DMS 273 (cell line): ENCODE measurements at regions not wholly inside any gene's neighbourhood (a gene's known extent, or its start where the extent isn't known, plus 50 kb on each side); places are given as distances from the start of the nearest gene placed in this dataset.

Experiments
- DNase-seq: peaks from one replicate; lab custom pipeline; 2025; ENCODE audit not compliant: unreplicated experiment; lab: John Stamatoyannopoulos, UW

DNA sequence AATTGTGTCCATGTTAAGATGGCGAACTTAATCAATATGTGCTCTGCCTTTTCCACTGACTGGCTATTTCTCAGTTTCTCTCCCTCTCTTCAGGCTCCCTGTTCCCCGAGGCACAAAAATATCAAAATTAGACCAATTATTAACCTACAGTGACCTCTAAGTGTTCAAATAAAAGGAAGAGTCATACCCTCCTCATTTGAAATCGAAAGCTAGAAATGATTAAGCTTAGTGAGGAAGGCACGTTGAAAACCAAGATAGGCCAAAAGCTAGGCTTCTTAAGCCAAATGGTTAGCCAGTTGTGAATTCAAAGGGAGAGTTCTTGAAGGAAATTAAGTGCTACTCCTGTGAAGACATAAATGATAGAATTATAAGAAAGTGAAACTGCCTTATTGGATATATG lies 81.1 kb upstream of the MBL2 start:
- DNase-seq, result no peak

DNA sequence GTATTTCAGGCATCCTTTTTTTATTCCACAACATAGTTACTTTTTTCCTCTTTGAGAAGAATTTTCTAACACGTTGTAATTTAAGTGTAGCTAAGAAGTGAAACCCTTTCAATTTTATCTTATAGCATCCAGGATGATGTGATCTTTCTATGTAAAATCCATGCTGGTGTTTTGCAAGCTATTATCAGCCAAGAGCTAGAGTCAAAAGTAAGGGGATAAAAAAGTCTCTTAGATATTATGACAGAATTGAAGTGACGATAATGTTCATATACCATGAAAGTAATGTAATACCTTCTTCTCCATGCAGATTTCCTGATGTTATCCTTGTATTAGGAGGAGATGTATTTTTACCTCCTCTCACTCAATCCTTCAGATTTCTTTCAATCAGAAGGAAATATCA lies 64.2 kb upstream of the MBL2 start:
- DNase-seq, result no peak
